ENCODE measurements at regions not wholly inside any gene's neighbourhood (a gene's known extent, or its start where the extent isn't known, plus 50 kb on each side); places are given as distances from the start of the nearest gene placed in this dataset.

DNA sequence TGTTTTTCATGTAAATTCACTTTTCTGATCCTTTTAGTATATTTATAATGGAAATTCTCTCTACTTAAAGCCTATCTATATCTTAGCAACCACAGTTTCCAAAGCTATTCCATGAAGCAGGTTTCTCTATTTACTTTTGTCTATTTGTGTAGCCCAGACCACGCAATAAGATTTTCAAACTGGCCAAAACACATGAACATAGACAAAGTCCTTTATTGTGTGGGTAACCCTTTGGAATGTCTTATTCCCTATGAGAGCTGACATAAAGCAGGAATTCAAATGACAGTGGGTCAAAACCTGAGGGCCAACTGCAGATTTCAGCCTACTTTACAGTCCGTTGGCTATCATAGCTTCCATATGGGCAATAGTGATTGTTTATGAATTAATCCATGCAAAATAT, 252.6 kb downstream of the LTN1 start:
- no peak for TF ChIP-seq CTCF (IDR thresholded peaks at IDR 0.05; ENCODE audit: low read depth, low read length, poor library complexity, severe bottlenecking)
- TF ChIP-seq EZH2phosphoT487 (IDR thresholded peaks at IDR 0.05; ENCODE audit: borderline replicate concordance, low read length), result no peak
